Neural cell (in vitro differentiated cells): ENCODE measurements at regions not wholly inside any gene's neighbourhood (a gene's known extent, or its start where the extent isn't known, plus 50 kb on each side); places are given as distances from the start of the nearest gene placed in this dataset.
"Not testable (repeated sequence)": the region's sequence is repeated elsewhere in the genome, so short reads cannot be mapped to it uniquely, and the experiment has no call there.

ENCODE experiments used
- EP300 ChIP-seq: fragments of 450-650 bp; conservative IDR thresholded peaks from 2 replicates; pipeline ENCODE4 v1.6.1; 2014; ENCODE audit warnings: antibody characterized with exemption, mild to moderate bottlenecking, moderate library complexity; ENCODE audit not compliant: poor library complexity, severe bottlenecking
- POLR2AphosphoS5 ChIP-seq: IDR thresholded peaks from 2 replicates; pipeline ENCODE4 v1.6.1; 2012
- RAD21 ChIP-seq: fragments of 450-650 bp; conservative IDR thresholded peaks from 2 replicates; pipeline ENCODE4 v1.6.1; 2014; ENCODE audit warnings: antibody characterized with exemption, mild to moderate bottlenecking, moderate library complexity
- TF ChIP-seq, protein P1 (sequence below): fragments of 450-650 bp; IDR thresholded peaks from 2 replicates; pipeline ENCODE4 v1.5.1; 2014; ENCODE audit warnings: antibody characterized with exemption, mild to moderate bottlenecking, moderate library complexity; ENCODE audit not compliant: poor library complexity, severe bottlenecking
- TF ChIP-seq, protein P2 (sequence below): IDR thresholded peaks from 2 replicates; pipeline ENCODE4 v1.6.1; 2012; ENCODE audit warnings: borderline replicate concordance

DNA sequence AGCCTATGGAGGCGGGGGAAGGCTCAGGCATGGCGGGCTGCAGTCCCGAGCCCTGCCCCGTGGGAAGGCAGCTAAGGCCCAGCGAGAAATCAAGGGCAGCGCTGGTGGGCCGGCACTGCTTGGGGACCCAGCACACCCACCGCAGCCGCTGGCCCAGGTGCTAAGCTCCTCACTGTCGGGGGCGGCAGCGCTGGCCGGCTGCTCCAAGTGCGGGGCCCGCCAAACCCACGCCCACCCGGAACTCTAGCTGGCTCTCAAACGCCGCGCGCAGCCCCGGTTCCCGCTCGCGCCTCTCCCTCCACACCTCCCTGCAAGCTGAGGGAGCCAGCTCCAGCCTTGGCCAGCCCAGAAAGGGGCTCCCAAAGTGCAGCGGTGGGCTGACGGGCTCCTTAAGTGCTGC lies 174.0 kb downstream of the LY86 start:
- TF ChIP-seq, protein P1, sequence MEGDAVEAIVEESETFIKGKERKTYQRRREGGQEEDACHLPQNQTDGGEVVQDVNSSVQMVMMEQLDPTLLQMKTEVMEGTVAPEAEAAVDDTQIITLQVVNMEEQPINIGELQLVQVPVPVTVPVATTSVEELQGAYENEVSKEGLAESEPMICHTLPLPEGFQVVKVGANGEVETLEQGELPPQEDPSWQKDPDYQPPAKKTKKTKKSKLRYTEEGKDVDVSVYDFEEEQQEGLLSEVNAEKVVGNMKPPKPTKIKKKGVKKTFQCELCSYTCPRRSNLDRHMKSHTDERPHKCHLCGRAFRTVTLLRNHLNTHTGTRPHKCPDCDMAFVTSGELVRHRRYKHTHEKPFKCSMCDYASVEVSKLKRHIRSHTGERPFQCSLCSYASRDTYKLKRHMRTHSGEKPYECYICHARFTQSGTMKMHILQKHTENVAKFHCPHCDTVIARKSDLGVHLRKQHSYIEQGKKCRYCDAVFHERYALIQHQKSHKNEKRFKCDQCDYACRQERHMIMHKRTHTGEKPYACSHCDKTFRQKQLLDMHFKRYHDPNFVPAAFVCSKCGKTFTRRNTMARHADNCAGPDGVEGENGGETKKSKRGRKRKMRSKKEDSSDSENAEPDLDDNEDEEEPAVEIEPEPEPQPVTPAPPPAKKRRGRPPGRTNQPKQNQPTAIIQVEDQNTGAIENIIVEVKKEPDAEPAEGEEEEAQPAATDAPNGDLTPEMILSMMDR = not testable (repeated sequence)
- TF ChIP-seq, protein P2, sequence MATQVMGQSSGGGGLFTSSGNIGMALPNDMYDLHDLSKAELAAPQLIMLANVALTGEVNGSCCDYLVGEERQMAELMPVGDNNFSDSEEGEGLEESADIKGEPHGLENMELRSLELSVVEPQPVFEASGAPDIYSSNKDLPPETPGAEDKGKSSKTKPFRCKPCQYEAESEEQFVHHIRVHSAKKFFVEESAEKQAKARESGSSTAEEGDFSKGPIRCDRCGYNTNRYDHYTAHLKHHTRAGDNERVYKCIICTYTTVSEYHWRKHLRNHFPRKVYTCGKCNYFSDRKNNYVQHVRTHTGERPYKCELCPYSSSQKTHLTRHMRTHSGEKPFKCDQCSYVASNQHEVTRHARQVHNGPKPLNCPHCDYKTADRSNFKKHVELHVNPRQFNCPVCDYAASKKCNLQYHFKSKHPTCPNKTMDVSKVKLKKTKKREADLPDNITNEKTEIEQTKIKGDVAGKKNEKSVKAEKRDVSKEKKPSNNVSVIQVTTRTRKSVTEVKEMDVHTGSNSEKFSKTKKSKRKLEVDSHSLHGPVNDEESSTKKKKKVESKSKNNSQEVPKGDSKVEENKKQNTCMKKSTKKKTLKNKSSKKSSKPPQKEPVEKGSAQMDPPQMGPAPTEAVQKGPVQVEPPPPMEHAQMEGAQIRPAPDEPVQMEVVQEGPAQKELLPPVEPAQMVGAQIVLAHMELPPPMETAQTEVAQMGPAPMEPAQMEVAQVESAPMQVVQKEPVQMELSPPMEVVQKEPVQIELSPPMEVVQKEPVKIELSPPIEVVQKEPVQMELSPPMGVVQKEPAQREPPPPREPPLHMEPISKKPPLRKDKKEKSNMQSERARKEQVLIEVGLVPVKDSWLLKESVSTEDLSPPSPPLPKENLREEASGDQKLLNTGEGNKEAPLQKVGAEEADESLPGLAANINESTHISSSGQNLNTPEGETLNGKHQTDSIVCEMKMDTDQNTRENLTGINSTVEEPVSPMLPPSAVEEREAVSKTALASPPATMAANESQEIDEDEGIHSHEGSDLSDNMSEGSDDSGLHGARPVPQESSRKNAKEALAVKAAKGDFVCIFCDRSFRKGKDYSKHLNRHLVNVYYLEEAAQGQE = not testable (repeated sequence)
- TF ChIP-seq RAD21, POLR2AphosphoS5, EP300: not testable (repeated sequence)
